ENCODE measurements at regions not wholly inside any gene's neighbourhood (a gene's known extent, or its start where the extent isn't known, plus 50 kb on each side); places are given as distances from the start of the nearest gene placed in this dataset.

DNA sequence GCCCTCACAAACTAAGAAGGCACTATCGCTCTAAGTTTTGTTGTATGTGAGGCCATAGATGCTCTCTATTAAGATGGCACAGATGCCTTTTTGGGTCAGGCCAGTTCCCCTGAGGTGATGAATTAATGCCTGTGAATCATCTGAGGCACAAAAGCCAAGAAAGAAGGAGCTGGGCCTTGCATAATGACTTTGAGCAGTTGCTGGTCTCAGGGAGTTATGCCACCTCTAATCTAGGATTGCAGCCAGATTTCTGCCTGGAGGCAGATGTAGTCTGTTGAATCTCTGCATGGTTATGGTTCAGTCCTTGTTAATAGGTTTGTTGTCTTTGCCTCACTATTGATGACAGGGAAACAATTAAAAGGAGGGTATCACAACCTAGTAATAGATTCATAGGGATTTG lies 168.1 kb upstream of the CHRM3 start:
- no peak for DNase-seq (ENCODE audit: low read depth in 2 of 2)

DNA sequence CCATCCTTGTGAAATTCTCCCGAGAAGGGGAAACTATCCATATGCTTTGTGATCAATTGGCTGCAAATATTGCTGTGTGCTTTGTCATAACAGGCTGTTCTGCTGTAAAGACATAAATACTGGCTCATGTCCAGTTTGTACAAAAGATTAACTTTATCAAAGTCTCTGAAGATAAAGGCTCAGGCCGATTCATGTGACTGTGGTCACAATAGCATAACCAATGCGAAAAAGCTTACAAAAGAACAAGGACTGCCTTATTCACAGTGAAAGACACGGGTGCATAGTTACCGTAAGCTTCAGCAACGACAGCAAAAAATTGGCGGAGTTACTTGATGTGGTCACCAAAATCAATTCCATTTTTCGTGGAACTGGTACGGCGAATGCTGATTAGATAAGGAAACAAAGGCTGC lies 173.6 kb upstream of the CHRM3 start:
- DNase-seq (ENCODE audit: low read depth in 2 of 2): no peak

DNA sequence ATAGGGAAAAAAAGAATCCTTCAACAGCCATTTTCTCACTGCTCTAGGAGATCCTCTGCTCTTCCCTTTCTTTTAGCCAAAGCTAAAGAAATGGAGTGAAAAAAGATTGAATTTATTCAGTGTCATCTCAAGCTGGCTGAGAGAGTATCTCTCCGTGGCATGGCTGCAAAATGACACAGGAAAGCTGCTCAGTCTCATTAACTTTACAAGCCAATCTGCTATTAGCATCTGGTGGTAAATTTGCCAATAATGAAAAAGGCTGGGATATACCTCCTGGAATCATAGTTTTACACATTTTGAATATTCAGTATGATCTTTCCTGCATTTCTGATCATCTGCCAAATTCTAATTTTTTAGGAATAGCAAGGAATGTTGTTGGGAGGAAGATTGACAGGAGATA lies 176.8 kb upstream of the CHRM3 start:
- no peak for DNase-seq (ENCODE audit: low read depth in 2 of 2)

DNA sequence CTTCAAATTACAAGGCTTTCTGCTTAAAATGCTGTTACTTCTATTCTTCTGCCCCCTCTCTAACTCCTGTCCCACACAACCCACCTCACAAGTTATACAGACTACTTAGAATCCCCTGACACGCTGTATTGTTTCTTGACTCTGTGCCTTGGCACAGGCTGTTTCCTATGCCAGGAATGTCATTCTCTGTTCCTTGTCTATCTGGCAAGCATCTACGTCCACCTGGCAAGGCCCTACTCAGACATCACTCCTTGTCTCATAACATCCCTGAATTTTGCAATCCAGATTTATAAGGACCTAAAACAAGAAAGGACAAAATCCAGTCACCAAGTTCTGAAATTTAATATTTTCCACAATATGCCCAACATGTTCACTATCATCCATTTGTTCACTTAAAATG lies 182.0 kb upstream of the CHRM3 start:
- DNase-seq (ENCODE audit: low read depth in 2 of 2): no peak

DNA sequence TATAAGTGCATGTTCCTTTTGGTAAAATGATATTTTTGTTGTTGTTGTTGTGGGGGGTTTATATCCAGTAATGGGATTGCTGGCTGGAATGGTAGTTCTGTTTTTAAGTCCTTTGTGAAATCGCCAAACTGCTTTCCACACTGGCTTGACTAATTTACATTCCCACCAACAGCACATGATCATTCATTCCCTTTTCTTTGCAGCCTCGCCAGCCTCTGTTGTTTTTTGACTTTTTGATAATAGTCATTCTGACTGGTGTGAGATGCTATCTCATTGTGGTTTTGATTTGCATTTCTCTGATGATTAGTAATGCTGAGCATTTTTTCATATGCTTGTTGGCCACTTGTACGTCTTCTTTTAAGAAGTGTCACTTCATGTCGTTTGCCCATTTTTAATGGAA lies 188.5 kb upstream of the CHRM3 start:
- no peak for DNase-seq (ENCODE audit: low read depth in 2 of 2)

- DNase-seq (ENCODE audit: low read depth in 2 of 2): no peak
Observed at GRCh38 chr1:239189998-239190512, 196.3 kb upstream of the CHRM3 start.

DNA sequence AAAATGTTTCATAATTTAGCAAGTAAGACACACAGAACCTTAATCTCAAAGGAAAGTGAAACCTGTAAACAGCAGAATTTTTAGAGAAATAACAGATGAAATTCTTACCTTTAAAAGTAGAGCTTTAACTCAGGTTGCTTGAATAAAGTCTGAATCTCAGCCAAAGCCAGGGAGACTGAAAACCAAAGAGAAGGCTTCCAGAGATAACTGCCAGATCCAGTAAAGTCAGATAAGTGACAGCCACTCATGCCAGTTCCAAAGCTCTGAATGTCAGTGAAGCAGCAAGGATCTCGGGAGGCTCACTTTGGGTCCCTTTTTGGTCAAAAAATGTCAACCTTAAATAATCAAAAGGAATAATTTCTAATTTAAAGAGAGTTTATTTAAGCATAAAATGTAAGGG lies 199.9 kb upstream of the CHRM3 start:
- no peak for DNase-seq (ENCODE audit: low read depth in 2 of 2)

- no peak for DNase-seq (ENCODE audit: low read depth in 2 of 2)
Observed at GRCh38 chr1:239185245-239185619, 201.1 kb upstream of the CHRM3 start.

- no peak for DNase-seq (ENCODE audit: low read depth in 2 of 2)
Observed at GRCh38 chr1:239184561-239185244, 201.7 kb upstream of the CHRM3 start.

DNA sequence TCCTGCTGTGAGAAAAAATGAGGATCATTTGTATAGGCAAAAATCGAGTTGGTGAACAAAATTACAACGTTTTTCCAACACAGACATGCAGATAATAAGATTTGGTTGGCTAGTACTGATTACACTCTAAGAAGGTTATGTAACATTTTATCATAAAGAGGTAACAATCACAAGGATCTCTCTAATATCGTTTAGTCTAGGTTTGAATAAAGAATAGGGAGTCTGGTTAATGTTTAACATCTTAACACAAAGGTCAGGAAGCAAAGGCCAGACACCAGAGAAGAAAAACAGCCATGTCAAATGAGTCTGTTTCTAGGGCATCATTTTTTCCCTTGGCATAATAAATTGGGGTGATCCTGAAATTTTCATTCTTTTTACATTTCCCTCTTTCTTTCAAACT lies 207.4 kb upstream of the CHRM3 start:
- DNase-seq (ENCODE audit: low read depth in 2 of 2): no peak

DNA sequence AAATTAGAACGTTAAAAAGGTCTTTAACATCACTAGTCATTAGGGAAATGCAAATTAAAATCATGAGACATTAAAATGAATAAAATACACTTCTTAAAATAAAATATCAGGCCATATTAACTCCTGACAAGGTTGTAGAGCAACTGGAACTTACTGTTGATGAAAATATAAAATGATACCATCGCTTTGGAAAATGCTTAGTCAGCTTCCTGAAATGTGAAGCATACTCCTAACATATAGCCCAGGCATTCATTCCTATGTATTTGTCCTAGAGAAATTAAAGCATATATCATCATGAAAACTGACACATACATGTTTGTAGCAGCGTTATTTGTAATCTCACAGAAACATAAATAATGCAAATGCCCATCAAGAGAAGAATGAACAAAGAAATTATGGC lies 211.5 kb upstream of the CHRM3 start:
- DNase-seq (ENCODE audit: low read depth in 2 of 2): no peak

DNA sequence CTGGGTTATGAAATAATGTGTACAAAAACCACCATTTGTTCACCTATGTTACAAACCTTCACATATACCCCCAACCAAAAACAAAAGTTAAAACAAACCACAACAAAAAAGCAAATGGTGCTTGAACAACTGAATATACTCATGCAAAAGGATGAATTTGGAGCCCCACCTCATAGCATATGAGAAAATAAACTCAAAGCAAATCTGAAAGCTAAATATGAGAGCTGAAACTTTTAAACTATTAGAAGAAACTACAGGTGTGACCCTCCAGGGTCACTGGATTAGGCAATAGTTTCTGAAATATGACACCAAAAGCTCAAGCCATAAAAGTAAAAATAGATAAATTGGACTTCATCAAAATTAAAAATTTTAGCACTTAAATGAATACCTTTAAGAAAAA lies 215.5 kb upstream of the CHRM3 start:
- DNase-seq (ENCODE audit: low read depth in 2 of 2): no peak

- DNase-seq (ENCODE audit: low read depth in 2 of 2): no peak
Observed at GRCh38 chr1:239169276-239169675, 217.1 kb upstream of the CHRM3 start.

GRCh38 chr1:239164451-239165180 lies 221.8 kb upstream of the CHRM3 start:
- no peak for DNase-seq (ENCODE audit: low read depth in 2 of 2)

DNA sequence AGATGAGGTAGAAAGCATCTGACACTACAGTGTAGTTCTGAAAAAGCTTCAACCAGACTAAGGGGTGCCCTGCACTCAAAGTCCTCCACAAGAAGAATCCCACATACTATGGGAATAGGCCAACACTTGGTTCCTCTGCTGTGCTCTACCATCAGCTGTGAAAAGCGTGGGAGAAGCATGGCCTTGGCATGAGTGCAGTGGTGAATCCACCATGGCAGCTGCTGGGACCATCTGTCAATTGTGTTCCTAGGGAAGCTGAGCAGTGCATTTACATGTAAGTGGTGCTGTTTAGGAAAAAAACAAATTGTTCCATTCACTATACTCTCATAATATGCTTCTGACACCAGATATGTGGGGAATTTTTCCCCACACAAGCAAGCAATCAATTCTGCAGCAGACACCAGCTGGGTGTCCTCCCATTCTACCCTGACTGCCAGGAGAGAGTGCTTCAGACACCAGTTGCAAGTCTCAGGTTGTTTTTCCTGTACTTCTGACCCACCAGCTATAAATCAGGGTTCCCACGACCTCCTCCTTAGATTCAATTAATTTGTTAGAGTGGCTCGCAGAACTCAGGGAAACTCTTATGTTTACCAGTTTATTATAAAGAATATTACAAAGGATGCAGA lies 230.8 kb upstream of the CHRM3 start:
- no peak for DNase-seq (ENCODE audit: low read depth in 2 of 2)

DNA sequence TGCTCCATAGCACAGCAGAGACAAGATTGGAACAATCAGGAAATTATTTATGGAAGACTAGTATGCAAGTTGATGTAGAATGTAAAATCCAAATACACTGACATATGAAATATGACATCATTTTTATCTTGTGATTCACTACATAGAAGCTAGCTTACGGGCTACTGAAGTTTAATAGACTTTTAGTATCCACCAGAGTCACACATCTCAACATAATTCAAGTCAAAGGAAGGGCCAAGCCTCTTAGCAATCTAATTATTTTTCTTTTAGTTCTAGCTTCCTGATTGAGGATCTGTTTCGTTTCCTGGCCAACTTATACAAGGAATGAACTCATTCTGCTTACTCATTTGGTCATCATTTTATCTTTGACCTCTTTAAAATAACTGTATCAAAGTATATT lies 234.4 kb upstream of the CHRM3 start:
- DNase-seq (ENCODE audit: low read depth in 2 of 2): no peak

GRCh38 chr1:239140968-239141367 lies 245.4 kb upstream of the CHRM3 start:
- no peak for DNase-seq (ENCODE audit: low read depth in 2 of 2)

- no peak for DNase-seq (ENCODE audit: low read depth in 2 of 2)
Observed at GRCh38 chr1:239139801-239140200, 246.6 kb upstream of the CHRM3 start.

DNA sequence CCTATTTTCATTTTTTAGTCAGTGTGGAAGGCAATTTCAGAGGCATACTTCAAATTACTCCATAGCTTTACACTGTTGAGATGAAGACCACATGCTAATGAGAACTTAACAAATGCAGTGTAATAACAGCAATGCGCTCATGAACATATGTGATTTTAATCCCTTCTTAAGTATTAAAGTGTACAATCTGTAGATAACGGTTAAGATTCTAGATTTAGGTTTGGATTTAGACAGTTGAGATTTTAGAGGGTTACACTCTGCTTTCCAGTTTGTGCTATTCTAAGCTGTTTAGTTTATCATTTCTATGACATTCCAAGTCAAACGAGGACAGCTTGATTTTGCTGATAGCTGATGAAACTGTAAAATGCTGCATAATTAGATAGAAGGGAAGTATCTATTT lies 257.8 kb upstream of the CHRM3 start:
- DNase-seq (ENCODE audit: low read depth in 2 of 2): no peak

GRCh38 chr1:239126884-239127283 lies 259.5 kb upstream of the CHRM3 start:
- DNase-seq (ENCODE audit: low read depth in 2 of 2): no peak

- DNase-seq (ENCODE audit: low read depth in 2 of 2): no peak
Observed at GRCh38 chr1:239125893-239126292, 260.5 kb upstream of the CHRM3 start.

DNA sequence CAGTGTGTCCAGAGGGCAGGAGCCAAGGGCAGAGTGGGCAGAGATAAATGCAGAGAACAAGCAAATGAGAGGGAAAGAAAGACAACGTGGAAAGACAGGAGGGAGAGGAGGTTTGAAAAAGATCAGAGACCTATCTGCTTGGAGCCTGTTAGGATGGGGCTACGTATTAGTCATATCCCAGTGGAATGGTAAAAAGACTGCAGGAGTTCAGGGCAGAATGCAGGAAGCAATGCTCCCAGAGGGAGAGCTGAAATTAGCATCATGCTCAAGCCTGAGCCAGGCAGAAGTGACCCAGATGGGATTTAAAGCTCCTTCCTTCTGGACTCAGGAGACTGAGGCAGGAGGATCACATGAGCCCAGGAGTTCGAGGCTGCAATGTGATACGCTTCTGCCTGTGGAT lies 261.3 kb upstream of the CHRM3 start:
- no peak for DNase-seq (ENCODE audit: low read depth in 2 of 2)

- DNase-seq (ENCODE audit: low read depth in 2 of 2): no peak
Observed at GRCh38 chr1:239123260-239123659, 263.1 kb upstream of the CHRM3 start.

Measured in activated CD4-positive, alpha-beta T cell treated with anti-CD3 and anti-CD28 coated beads for 24 hours (primary cell).